CMK (cell line): ENCODE measurements at regions not wholly inside any gene's neighbourhood (a gene's known extent, or its start where the extent isn't known, plus 50 kb on each side); places are given as distances from the start of the nearest gene placed in this dataset.
"Not testable (repeated sequence)": the region's sequence is repeated elsewhere in the genome, so short reads cannot be mapped to it uniquely, and the experiment has no call there.

Experiments
- DNase-seq: peaks from one replicate; pipeline ENCODE4 v3.0.0-alpha.2; 2010; ENCODE audit warnings: low read depth

DNA sequence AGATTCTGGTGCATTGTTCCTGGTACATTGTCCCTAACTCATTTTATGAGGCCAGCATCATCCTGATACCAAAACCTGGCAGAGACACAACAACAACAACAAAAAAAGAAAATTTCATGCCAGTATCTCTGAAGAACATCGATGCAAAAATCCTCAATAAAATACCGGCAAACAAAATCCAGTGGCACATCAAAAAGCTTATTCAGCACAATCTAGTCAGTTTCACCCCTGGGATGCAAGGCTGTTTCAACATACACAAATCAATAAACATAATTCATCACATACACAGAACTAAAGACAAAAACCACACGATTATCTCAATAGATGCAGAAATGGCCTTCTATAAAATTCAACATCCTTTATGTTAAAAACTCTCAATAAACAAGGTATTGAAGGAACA is 477.4 kb downstream of the SOCS6 start:
- DNase-seq = not testable (repeated sequence)

DNA sequence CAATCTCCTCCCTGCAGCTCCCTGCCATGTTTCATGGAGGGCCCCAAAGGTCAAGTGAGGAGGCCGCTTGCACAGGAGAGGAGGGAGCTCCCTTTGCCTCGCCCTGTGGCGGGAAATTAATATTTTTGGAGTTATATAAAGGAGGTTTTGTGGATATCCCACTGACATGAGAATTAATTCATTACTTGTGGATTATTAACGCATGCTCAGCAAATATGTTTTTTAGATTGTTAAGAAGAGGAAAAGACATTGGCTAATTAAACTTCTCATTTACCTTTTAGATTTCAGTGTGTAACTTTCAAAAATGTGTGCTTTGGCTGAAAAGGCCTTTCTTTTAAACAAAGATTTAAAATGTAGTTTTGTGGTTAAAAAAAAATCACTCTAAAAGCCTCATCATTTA is 474.0 kb downstream of the SOCS6 start:
- no peak for DNase-seq

GRCh38 chr18:70758780-70759179 is 469.9 kb downstream of the SOCS6 start:
- no peak for DNase-seq

DNA sequence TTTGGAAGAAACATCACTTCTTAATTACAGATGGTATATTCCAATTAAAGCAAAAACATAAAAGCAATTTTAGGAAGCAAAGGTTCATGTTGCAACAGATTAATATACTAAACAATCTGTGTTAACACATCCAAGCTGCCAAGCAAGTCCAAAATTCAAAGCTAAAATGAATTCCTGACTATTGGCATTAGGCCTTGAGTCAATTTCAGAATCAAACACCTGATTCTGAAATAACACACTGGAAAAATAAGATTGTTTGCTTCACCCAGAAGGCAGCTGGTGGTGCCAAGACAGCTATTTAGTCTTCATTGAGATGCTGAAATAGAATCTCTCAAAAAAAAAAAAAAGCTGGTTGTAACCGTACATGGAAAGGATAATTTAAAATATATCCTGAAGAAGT is 465.6 kb downstream of the SOCS6 start:
- DNase-seq = no peak

DNA sequence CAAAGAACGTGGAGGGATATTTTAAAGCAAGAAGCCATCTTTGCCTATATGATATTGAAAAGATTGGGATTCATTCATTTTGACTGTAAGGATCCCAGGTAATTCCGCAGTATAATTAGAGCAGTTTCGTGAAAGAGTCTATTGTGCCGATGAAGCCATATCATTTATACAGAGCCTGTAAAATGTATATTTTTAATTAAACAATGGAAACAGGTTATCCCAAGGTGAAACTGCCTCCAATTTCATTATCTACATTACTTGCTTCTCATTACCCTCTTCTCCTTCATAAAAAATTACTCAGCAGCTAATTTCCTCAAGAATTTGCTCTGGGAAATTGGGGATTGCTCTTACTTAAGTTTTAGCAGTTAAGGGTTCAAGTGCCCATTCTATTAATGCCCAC is 444.1 kb downstream of the SOCS6 start:
- no peak for DNase-seq

DNA sequence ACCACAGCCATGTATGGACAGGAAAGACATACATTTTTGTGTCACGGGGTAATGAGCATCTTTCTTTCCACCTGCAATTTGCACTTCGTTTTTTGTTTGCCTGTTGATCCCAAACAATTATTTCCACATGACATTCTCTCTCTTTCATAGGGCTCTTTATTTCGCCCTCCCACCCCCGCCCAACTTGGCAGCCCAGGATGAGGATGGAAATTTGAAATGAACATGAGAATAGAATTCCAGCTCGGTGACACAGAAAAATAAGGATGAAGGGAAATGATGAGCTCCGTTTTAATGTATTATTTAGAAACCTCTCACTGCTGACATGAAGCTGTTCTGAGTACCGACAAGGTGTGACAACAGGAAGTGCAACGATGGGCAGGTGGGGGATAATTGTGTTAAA is 443.3 kb downstream of the SOCS6 start:
- DNase-seq = no peak

DNA sequence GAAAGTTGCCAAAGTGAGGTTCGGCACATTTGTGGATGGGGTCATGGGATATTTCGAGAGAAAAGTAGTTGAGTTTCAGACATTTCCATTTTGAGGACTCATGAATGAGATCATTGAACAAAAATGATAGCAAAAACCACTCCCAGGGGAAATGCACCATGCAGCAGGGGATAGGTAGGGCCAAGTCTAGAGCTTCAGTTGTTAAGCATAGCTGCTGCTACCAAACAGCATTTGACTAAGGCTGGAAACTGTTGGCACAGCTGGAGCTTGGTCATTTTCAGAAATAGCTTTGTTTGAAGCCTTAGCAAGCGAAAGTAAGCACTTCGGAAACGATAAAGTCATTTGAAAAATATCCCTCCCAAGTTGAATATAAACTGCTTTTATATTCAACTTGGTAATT is 431.8 kb downstream of the SOCS6 start:
- DNase-seq = no peak

DNA sequence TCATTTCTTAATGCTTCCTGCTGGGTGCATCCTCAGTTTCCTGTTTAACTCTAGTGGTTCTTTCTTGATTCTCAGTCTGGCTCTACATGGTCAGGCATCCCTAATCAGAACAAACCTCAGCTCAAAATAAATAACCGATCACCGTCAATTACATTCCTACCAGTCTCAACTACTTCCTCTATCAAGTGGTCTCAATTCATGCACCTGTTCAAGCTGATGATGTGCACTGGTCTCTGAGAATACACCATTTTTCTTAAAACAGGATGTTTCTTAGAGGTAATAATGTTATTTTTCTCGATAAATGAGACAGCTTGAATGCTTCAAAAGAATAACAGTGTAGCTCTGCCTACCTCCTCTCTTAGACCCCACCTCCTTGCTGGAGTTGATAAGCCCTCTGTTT is 420.9 kb downstream of the SOCS6 start:
- no peak for DNase-seq

- no peak for DNase-seq
Measured at GRCh38 chr18:70709144-70709543, 420.3 kb downstream of the SOCS6 start.

DNA sequence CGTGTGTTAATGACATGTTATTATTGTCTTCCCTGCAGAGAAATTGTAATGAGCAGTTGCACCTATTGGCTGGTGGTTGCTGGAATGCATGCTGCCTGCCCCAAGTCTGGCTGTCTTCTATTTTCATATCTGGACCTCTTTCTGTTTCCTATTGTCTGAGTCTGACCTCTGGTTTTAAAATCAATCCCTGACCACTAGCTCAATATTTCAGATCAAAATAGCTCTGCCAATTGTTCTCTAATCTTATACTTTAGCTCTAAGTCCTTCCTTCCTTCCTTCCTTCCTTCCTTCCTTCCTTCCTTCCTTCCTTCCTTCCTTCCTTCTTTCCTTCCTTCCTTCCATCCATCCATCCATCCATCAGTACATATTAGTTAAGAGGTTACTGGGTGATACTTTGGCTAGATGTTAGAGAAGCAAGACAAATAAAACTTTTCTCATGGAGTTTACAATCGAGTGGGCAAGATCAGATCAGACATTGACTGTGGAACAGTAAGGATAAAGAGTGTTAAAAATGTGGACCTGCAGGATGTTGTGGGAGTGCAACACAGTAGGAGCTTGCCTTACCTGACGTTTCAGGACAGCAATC is 417.1 kb downstream of the SOCS6 start:
- DNase-seq = no peak

DNA sequence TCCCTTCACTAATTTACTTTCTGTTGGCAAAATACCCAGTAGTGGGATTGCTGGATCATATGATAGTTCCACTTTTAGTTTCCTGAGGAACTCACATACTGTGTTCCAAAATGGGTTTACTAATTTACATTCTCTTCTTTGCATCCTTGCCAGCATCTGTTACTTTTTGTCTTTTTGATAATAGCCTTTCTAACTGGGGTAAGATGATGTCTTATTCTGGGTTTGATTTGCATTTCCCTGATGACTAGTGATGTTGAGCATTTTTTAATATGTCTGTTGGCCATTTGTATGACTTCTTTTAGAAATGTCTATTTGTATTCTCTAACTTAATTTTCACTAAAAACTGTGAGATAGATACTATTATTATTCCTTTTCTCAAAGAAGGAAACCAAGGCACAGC is 411.7 kb downstream of the SOCS6 start:
- no peak for DNase-seq

DNA sequence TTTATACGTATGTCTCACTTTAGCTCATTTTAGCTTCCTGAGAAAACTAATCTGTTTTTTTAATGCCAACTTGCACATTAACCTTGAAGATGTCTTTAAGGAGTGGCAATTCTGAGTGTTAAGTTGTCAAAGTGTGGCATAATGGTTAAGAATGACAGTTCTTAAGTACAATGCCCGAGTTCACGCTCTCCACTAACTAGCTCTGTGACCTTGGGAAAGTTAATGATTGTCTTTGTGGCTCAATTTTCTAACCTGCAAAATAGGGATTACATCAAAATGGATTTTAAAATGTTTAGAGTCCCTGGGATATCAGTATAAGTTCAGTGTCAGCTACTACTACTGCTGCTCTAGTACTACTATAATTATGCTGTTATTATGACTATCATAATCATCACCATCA is 409.7 kb downstream of the SOCS6 start:
- no peak for DNase-seq

GRCh38 chr18:70693246-70693645 is 404.4 kb downstream of the SOCS6 start:
- no peak for DNase-seq

DNA sequence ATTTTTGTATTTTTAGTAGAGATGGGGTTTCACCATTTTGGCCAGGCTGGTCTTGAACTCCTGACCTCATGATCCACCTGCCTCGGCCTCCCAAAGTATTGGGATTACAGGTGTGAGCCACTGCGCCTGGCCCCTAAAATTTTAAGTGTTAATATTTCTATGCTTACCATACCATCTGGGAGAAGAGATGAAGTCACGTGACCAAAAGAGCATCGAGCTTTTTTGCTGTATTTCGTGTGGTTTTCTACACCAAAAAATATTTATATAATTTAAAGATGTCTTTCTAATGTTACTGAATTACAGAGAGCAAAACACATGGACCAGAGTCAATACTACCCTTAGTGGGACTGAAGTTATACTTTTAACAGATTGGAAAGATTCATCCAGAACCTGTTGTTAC is 400.9 kb downstream of the SOCS6 start:
- DNase-seq = not testable (repeated sequence)

- no peak for DNase-seq
Measured at GRCh38 chr18:70688286-70688685, 399.4 kb downstream of the SOCS6 start.

DNA sequence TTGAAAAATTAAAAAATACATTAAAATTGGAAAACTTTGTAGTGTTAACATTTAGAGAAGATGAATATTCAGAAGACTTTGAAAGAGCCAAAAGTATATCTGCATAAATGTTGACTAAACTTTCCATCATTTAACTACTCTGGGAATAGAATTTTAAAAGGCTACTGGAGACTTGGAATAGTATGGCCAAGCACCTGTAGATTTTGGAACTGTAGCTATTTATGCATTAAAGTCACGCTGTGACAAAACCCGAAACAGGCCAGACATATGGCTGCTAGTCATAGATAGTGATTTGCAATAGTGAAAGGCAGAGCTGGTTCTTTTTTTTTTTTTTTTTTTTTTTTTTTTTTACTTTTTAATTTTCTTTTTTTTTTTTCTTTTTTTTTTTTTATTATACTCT is 396.0 kb downstream of the SOCS6 start:
- DNase-seq = no peak

GRCh38 chr18:70683263-70683662 is 394.4 kb downstream of the SOCS6 start:
- no peak for DNase-seq

DNA sequence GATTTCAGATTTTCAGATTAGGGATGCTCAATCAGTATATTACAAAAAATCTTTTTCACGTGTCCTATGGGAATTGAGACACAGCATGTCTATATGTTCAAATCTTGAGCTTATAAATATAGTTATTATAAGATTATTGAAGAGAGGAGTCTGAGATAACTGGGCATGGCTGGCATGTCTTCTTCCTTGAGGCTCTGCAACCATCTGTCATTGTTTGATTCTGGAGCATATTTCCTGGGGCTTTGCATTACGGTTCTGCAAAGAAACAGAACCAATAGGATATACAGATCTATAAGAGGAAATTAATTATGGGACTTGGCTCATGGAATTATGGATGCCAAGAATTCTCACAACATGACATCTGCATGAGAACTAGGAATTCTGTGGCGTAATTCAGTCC is 386.1 kb downstream of the SOCS6 start:
- DNase-seq = no peak

DNA sequence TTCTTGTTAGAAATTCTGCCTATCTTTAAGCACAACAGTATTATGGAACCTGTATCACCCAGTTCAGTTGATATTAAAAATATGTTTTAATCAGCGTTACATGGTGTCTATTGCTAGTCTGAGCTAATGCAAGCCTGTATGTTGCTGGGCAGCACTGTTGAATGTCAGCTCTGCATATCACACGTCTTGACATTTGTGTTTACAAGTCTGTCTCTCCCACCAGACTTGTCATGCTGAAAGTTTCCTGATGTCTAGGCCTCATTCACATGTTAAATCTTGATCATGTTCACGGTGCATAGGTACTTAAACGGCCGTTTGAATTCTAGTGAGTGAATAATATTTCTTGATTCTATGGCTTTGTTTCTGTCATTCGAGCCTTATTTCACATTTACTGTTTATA is 385.0 kb downstream of the SOCS6 start:
- no peak for DNase-seq

DNA sequence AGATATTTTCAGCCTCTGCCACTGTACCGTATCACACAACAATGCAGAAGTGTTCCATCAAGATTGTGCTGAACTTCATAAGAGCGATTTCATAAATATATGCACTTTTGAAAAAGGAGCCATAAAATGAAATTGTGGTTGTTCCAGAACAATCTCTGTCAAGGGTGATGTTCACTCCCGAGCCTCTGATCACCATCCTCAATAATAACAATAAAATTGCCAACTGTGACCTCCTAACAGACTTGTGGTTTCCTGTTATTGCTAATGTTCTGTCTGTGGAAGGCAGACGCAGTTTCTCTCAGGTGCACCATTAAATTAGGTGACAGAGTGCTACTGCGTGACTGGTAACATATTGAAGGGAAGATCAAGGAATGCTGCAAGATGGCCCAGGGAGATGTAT is 383.7 kb downstream of the SOCS6 start:
- DNase-seq = no peak

- no peak for DNase-seq
Measured at GRCh38 chr18:70671889-70672565, 383.2 kb downstream of the SOCS6 start.

GRCh38 chr18:70666936-70667335 is 378.1 kb downstream of the SOCS6 start:
- DNase-seq = no peak

DNA sequence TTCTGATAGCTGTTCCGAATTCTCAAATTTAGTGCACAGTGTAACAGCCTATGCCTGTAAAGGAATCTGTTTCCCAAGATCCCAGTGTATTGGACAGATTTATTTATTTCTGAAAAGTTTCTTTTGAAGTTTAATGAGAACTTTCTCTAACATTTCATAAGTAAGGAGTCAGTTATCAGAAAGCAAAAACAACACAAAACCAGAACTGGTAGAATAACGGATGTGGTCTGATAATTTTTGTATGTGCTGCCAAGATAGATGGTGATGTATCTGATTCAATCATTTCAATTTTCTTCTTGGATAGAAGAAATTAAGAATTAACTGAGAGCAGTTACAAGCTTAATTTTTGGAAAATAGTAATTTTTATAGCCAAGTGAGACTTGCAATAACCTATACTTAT is 374.3 kb downstream of the SOCS6 start:
- no peak for DNase-seq

DNA sequence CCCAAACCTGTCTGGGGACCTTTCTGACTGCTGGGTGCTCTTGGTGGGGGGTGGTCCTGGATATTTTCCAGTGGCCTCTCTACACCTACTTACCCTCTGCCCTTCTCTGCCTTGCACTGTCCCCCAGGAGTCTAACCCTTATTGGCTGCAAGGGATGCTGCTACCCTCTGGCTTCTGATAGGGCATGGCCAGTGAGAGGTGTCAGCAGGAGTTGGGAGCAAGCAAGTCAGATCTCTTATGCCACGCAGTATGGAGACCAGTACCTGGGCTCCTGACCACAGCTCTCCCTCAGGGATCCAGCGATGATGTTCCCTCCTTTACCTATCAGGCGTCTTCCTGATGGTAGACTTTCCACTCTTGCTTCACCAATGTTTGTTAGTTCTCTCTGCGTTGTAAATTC is 373.7 kb downstream of the SOCS6 start:
- no peak for DNase-seq
